Daoy (cell line): ENCODE measurements at regions not wholly inside any gene's neighbourhood (a gene's known extent, or its start where the extent isn't known, plus 50 kb on each side); places are given as distances from the start of the nearest gene placed in this dataset.

Experiments used
- DNase-seq: peaks from one replicate; pipeline ENCODE4 v3.0.0-alpha.2; 2015; ENCODE audit warnings: low read depth

GRCh38 chr1:70891051-70891843 is 156.4 kb downstream of the PTGER3 start:
- DNase-seq, result no peak

GRCh38 chr1:70892140-70892539 is 155.5 kb downstream of the PTGER3 start:
- no peak for DNase-seq

GRCh38 chr1:70892930-70893329 is 154.7 kb downstream of the PTGER3 start:
- DNase-seq, result no peak

GRCh38 chr1:70893381-70893780 is 154.2 kb downstream of the PTGER3 start:
- DNase-seq, result no peak

GRCh38 chr1:70895531-70895930 is 152.1 kb downstream of the PTGER3 start:
- DNase-seq, result no peak

- DNase-seq, result no peak
Observed at GRCh38 chr1:70896224-70896623, 151.4 kb downstream of the PTGER3 start.

GRCh38 chr1:70897273-70897672 is 150.3 kb downstream of the PTGER3 start:
- DNase-seq, result no peak

GRCh38 chr1:70899735-70900134 is 147.9 kb downstream of the PTGER3 start:
- DNase-seq, result no peak

- no peak for DNase-seq
Observed at GRCh38 chr1:70902211-70902610, 145.4 kb downstream of the PTGER3 start.

GRCh38 chr1:70906800-70907199 is 140.8 kb downstream of the PTGER3 start:
- no peak for DNase-seq

GRCh38 chr1:70907563-70908310 is 139.9 kb downstream of the PTGER3 start:
- no peak for DNase-seq

- no peak for DNase-seq
Observed at GRCh38 chr1:70909262-70909822, 138.3 kb downstream of the PTGER3 start.

GRCh38 chr1:70910013-70910412 is 137.6 kb downstream of the PTGER3 start:
- DNase-seq, result no peak

- no peak for DNase-seq
Observed at GRCh38 chr1:70911861-70912260, 135.8 kb downstream of the PTGER3 start.

- no peak for DNase-seq
Observed at GRCh38 chr1:70914224-70914623, 133.4 kb downstream of the PTGER3 start.

- DNase-seq, result no peak
Observed at GRCh38 chr1:70915258-70916033, 132.2 kb downstream of the PTGER3 start.

- no peak for DNase-seq
Observed at GRCh38 chr1:70916034-70916427, 131.6 kb downstream of the PTGER3 start.

GRCh38 chr1:70919706-70920323 is 127.8 kb downstream of the PTGER3 start:
- DNase-seq, result no peak
